ENCODE measurements at regions not wholly inside any gene's neighbourhood (a gene's known extent, or its start where the extent isn't known, plus 50 kb on each side); places are given as distances from the start of the nearest gene placed in this dataset.

GRCh38 chr22:49468487-49469198 is 359.0 kb downstream of the BRD1 start:
- POLR2A ChIA-PET = no interaction called here
- TF ChIP-seq NFKBIZ (CRISPR knock-in tag; IDR thresholded peaks at IDR 0.05) (no peak), ZNF713 (CRISPR knock-in tag; IDR thresholded peaks at IDR 0.05) (no peak), SOX6 (IDR thresholded peaks at IDR 0.05) (no peak), SOX6 (CRISPR knock-in tag; IDR thresholded peaks at IDR 0.05) (no peak), POLR2G (IDR thresholded peaks at IDR 0.05; ENCODE audit: low read depth, low read length) (no peak), ZFP36L1 (CRISPR knock-in tag; IDR thresholded peaks at IDR 0.05) (no peak), TOPORS (CRISPR knock-in tag; IDR thresholded peaks at IDR 0.05) (no peak)
- CTCF ChIA-PET (ENCODE audit: low intra/inter-chr PET ratio, low total read pairs) = no interaction called here
- no peaks in the 10 kb centered on the region for H3K79me2 ChIP-seq (ENCODE audit: insufficient read depth, low read length)
- BruUV-seq (replicated peaks) = no TSS peak
- H3K36me3 ChIP-seq (replicated peaks in 1 of 2; ENCODE audit: control insufficient read depth in 1 of 2, insufficient read depth in 2 of 2, low read length in 2 of 2) = no peaks in the 10 kb centered on the region
- no peak overlapping the region for H2AFZ ChIP-seq (ENCODE audit: low read length)
- no peak overlapping the region for H3K27ac ChIP-seq (ENCODE audit: extremely low read length, insufficient read depth, low read length)
- WGBS (ENCODE audit: low lambda C conversion rate) = 13% methylated on average over 11 of the region's 11 CpGs
- peaks cover 3 to 62% of the 10 kb centered on the region in 2 experiments; a peak in 4 of 5 replicates for H3K27me3 ChIP-seq (ENCODE audit: control insufficient read depth in 1 of 2, insufficient read depth in 2 of 2, low read length in 2 of 2)
- no peaks in the 10 kb centered on the region for H3K4me1 ChIP-seq (ENCODE audit: insufficient read depth, low read length)
- ATAC-seq (no peak), DNase-seq (ENCODE audit: low spot score) (no peak), FAIRE-seq (no peak)
- H3K4me2 ChIP-seq (ENCODE audit: low read depth, low read length) = no peak overlapping the region
- H3K4me3 ChIP-seq (replicated peaks in 1 of 3; ENCODE audit: insufficient read depth in 1 of 3, low read depth in 2 of 3, low read length in 3 of 3) = no peak overlapping the region
- H3K9me3 ChIP-seq (ENCODE audit: low read length) = no peaks in the 10 kb centered on the region
- H3K9ac ChIP-seq (ENCODE audit: insufficient read depth, low read depth, low read length) = no peak overlapping the region
- no peaks in the 10 kb centered on the region for H4K20me1 ChIP-seq (ENCODE audit: insufficient read depth, low read length)
- intact Hi-C loops (cut with micrococcal nuclease; ENCODE audit: unreplicated experiment) = no loop called here
- in situ Hi-C loops (cut with HindIII; ENCODE audit: extremely low pct_ligation_motif_present, low pct_unique_long_range_greater_than_20kb) = no loop called here

DNA sequence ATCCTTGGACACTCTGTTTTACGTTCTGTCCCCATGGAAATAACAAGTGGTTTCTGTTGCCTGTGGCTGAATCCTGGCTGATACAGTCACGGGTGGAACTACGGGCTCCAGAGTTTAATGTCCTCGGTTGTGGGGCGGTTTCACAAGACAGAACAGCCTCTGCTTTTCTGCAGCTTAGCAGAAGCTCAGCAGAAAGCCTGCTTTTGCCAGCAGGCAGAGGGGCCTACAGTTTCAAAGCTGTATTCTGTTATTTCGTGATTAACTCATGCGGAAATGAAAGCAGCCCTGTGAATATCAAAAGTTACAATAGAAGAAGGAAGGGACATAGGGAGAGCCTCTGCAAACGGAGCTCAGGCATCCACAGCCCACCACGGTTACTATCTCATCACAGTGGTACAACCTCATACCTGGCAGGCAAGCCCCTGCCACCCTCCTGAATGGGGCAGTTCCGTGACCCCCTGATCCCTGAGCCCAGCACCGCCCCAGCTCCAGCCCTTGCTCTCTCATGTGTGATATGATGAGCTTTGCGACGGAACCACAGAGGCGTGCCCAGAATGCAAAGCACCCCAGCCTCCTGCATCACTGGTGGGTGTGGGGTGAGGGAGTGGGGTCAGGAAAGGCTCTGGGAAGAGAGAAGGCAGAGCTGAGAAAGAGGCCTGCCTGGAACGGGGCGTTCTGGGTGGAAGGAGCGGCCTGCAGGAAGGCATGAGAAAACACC is 360.6 kb downstream of the BRD1 start:
- intact Hi-C loops (cut with micrococcal nuclease; ENCODE audit: unreplicated experiment) (no loop called here), in situ Hi-C loops (cut with HindIII; ENCODE audit: extremely low pct_ligation_motif_present, low pct_unique_long_range_greater_than_20kb) (no loop called here)
- FAIRE-seq = no peak
- TF ChIP-seq PAF1 (CRISPR knock-in tag; IDR thresholded peaks at IDR 0.05) (no peak), RAD51 (IDR thresholded peaks at IDR 0.05; ENCODE audit: borderline replicate concordance) (no peak), IKZF4 (CRISPR knock-in tag; IDR thresholded peaks at IDR 0.05; ENCODE audit: borderline replicate concordance, low read depth, not compliant biosample characterization) (no peak), STAG1 (CRISPR knock-in tag; IDR thresholded peaks at IDR 0.05) (no peak), ZNF549 (CRISPR knock-in tag; IDR thresholded peaks at IDR 0.05) (no peak), HMG20A (CRISPR knock-in tag; IDR thresholded peaks at IDR 0.05; ENCODE audit: borderline replicate concordance) (no peak), HMGA1 (CRISPR knock-in tag; conservative IDR thresholded peaks at IDR 0.05) (no peak), NCOA1 (CRISPR knock-in tag; IDR thresholded peaks at IDR 0.05) (no peak), CEBPZ (IDR thresholded peaks at IDR 0.05; ENCODE audit: low read length) (no peak), ZNF891 (CRISPR knock-in tag; IDR thresholded peaks at IDR 0.05) (no peak), HNRNPLL (IDR thresholded peaks at IDR 0.05; ENCODE audit: low read depth, low read length, poor library complexity, severe bottlenecking) (no peak)

More for the DNA sequence above, 360.6 kb downstream of the BRD1 start:
- BruUV-seq (replicated peaks) = no TSS peak
- H3K79me2 ChIP-seq (ENCODE audit: insufficient read depth, low read length) = no peaks in the 10 kb centered on the region
- no peaks in the 10 kb centered on the region for H3K4me1 ChIP-seq (ENCODE audit: insufficient read depth, low read length)
- H3K4me2 ChIP-seq (ENCODE audit: low read depth, low read length) = no peak overlapping the region
- no peak overlapping the region for H3K9ac ChIP-seq (ENCODE audit: insufficient read depth, low read depth, low read length)
- H3K27me3 ChIP-seq (ENCODE audit: control insufficient read depth in 1 of 2, insufficient read depth in 2 of 2, low read length in 2 of 2) = peaks cover 7 to 69% of the 10 kb centered on the region in 2 experiments
- no peak overlapping the region for H3K4me3 ChIP-seq (replicated peaks in 1 of 3; ENCODE audit: insufficient read depth in 1 of 3, low read depth in 2 of 3, low read length in 3 of 3)
- ChIA-PET POLR2A (no interaction called here), CTCF (ENCODE audit: low intra/inter-chr PET ratio, low total read pairs) (no interaction called here)
- H3K9me3 ChIP-seq (ENCODE audit: low read length) = no peaks in the 10 kb centered on the region
- H3K36me3 ChIP-seq (replicated peaks in 1 of 2; ENCODE audit: control insufficient read depth in 1 of 2, insufficient read depth in 2 of 2, low read length in 2 of 2) = no peaks in the 10 kb centered on the region
- DNase-seq (ENCODE audit: low spot score) (no peak), ATAC-seq (no peak)
- no peak overlapping the region for H2AFZ ChIP-seq (ENCODE audit: low read length)
- no peaks in the 10 kb centered on the region for H4K20me1 ChIP-seq (ENCODE audit: insufficient read depth, low read length)
- H3K27ac ChIP-seq (ENCODE audit: extremely low read length, insufficient read depth, low read length) = no peak overlapping the region
- WGBS (ENCODE audit: low lambda C conversion rate) = 28% methylated on average over 16 of the region's 17 CpGs

Data from HepG2 (cell line).